Liver (tissue), 8 donors: ENCODE measurements at regions not wholly inside any gene's neighbourhood (a gene's known extent, or its start where the extent isn't known, plus 50 kb on each side); places are given as distances from the start of the nearest gene placed in this dataset.

ENCODE experiments used
- DNase-seq: peaks from one replicate; pipeline ENCODE4 v3.0.0-alpha.2; 2017; ENCODE audit warnings: low spot score
- H3K27ac ChIP-seq, 2 donors: one replicate each; pipeline ENCODE4 v1.7.0; 2013; ENCODE audit warnings: inconsistent platforms in 2 of 2, low read length in 2 of 2, control low read depth in 1 of 2, low read depth in 1 of 2, mild to moderate bottlenecking in 1 of 2
- H3K27me3 ChIP-seq, 4 donors: one replicate each; pipeline versions ENCODE4 v1.6.1 to v1.7.0; 2013; ENCODE audit warnings: low read length in 3 of 4, inconsistent platforms in 1 of 4, mild to moderate bottlenecking in 1 of 4, moderate library complexity in 1 of 4; ENCODE audit not compliant: control insufficient read depth in 4 of 4, insufficient read depth in 4 of 4
- H3K36me3 ChIP-seq, 4 donors: one replicate each; pipeline versions ENCODE4 v1.6.1 to v1.7.0; 2013; ENCODE audit warnings: low read length in 3 of 4, mild to moderate bottlenecking in 3 of 4, low read depth in 1 of 4, moderate library complexity in 1 of 4; ENCODE audit not compliant: control insufficient read depth in 4 of 4, insufficient read depth in 3 of 4
- H3K4me1 ChIP-seq, 4 donors: one replicate each; pipeline versions ENCODE4 v1.6.1 to v1.7.0; 2013; ENCODE audit warnings: low read length in 3 of 4, mild to moderate bottlenecking in 3 of 4, moderate library complexity in 1 of 4; ENCODE audit not compliant: control insufficient read depth in 4 of 4, insufficient read depth in 4 of 4
- H3K4me3 ChIP-seq, 3 donors: one replicate each; pipeline versions ENCODE4 v1.6.1 to v1.7.0; 2013; ENCODE audit warnings: low read length in 3 of 3, control low read depth in 1 of 3, low read depth in 1 of 3, mild to moderate bottlenecking in 1 of 3
- H3K9ac ChIP-seq, 2 donors: one replicate each; pipeline ENCODE4 v1.7.0; 2013; ENCODE audit warnings: low read length in 2 of 2, mild to moderate bottlenecking in 2 of 2, moderate library complexity in 2 of 2, control low read depth in 1 of 2, low read depth in 1 of 2
- H3K9me3 ChIP-seq, 4 donors: one replicate each; pipeline versions ENCODE4 v1.6.1 to v1.7.0; 2013; ENCODE audit warnings: low read length in 3 of 4; ENCODE audit not compliant: control insufficient read depth in 4 of 4
- CTCF ChIP-seq: fragments of 150-350 bp; IDR thresholded peaks from 2 replicates; pipeline ENCODE4 v1.5.1; 2017; ENCODE audit warnings: improper control_type of control experiment, low read depth, low read length; ENCODE audit not compliant: missing input control
- EGR1 ChIP-seq, 2 donors: IDR thresholded peaks; 2 replicates each; pipeline ENCODE4 v1.6.1; 2016 to 2018; ENCODE audit warnings: antibody characterized with exemption in 2 of 2, low read depth in 2 of 2
- FOXA1 ChIP-seq: IDR thresholded peaks from 2 replicates; pipeline ENCODE4 v1.6.1; 2016; ENCODE audit warnings: antibody characterized with exemption
- GABPA ChIP-seq, 2 donors: IDR thresholded peaks in 1 of 2; conservative IDR thresholded peaks in 1 of 2; 2 replicates each; pipeline ENCODE4 v1.6.1; 2016; ENCODE audit warnings: antibody characterized with exemption in 2 of 2, mild to moderate bottlenecking in 1 of 2, moderate library complexity in 1 of 2
- HNF4A ChIP-seq, 2 donors: conservative IDR thresholded peaks; 2 replicates each; pipeline ENCODE4 v1.6.1; 2016; ENCODE audit warnings: antibody characterized with exemption in 2 of 2, mild to moderate bottlenecking in 2 of 2
- HNF4G ChIP-seq: IDR thresholded peaks from 2 replicates; pipeline ENCODE4 v1.6.1; 2016; ENCODE audit warnings: antibody characterized with exemption
- JUND ChIP-seq, 2 donors: IDR thresholded peaks; 2 replicates each; pipeline ENCODE4 v1.6.1; 2016; ENCODE audit warnings: antibody characterized with exemption in 2 of 2
- RAD21 ChIP-seq, 2 donors: IDR thresholded peaks; 2 replicates each; pipeline ENCODE4 v1.6.1; 2016; ENCODE audit warnings: antibody characterized with exemption in 2 of 2, mild to moderate bottlenecking in 2 of 2
- RXRA ChIP-seq, 2 donors: IDR thresholded peaks; 2 replicates each; pipeline ENCODE4 v1.6.1; 2017 to 2018; ENCODE audit warnings: antibody characterized with exemption in 2 of 2, mild to moderate bottlenecking in 1 of 2
- SP1 ChIP-seq: IDR thresholded peaks from 2 replicates; pipeline ENCODE4 v1.6.1; 2018; ENCODE audit warnings: antibody characterized with exemption, mild to moderate bottlenecking
- TAF1 ChIP-seq: conservative IDR thresholded peaks from 2 replicates; pipeline ENCODE4 v1.6.1; 2016; ENCODE audit warnings: antibody characterized with exemption, mild to moderate bottlenecking
- ZBTB33 ChIP-seq: IDR thresholded peaks from 2 replicates; pipeline ENCODE4 v1.6.1; 2016; ENCODE audit warnings: antibody characterized with exemption
- WGBS: extraction: QIAGEN DNeasy Blood & Tissue Kit; methylation state at CpG from one replicate; pipeline ENCODE4 v1.1.7; 2013; 5-methylcytosine and 5-hydroxymethylcytosine counted together
- TF ChIP-seq, protein P1 (sequence below): IDR thresholded peaks from 2 replicates; pipeline ENCODE4 v1.6.1; 2016; ENCODE audit warnings: antibody characterized with exemption, mild to moderate bottlenecking
- TF ChIP-seq, protein P2 (sequence below): IDR thresholded peaks from 2 replicates; pipeline ENCODE4 v1.6.1; 2016; ENCODE audit warnings: antibody characterized with exemption
- donor health status: healthy.
- donor health status: healthy.
- donor health status: healthy.
- donor health status: healthy.
- donor health status: healthy.

- no peaks in the 10 kb centered on the region for H3K36me3 ChIP-seq
Observed at GRCh38 chr14:97367278-97367677, 570.1 kb downstream of the VRK1 start.

More at GRCh38 chr14:97367278-97367677, 570.1 kb downstream of the VRK1 start:
- Histone ChIP-seq H3K27ac (no peak overlapping the region), H3K4me3 (no peak overlapping the region), H3K4me1 (peaks cover 0 to 4% (median 0%) of the 10 kb centered on the region in 4 donors), H3K9me3 (peaks cover 0 to 3% (median 0%) of the 10 kb centered on the region in 4 donors), H3K9ac (no peak overlapping the region), H3K27me3 (no peaks in the 10 kb centered on the region)
- DNase-seq: no peak
- TF ChIP-seq TAF1: no peak
- TF ChIP-seq GABPA (IDR thresholded peaks at IDR 0.05 in 1 of 2, conservative IDR thresholded peaks at IDR 0.05 in 1 of 2): no peak
- TF ChIP-seq EGR1 (IDR thresholded peaks at IDR 0.05; ENCODE audit: low read depth in 2 of 2): no peak
- TF ChIP-seq JUND (IDR thresholded peaks at IDR 0.05): no peak
- no peak for TF ChIP-seq SP1
- no peak for TF ChIP-seq RAD21 (IDR thresholded peaks at IDR 0.05)
- TF ChIP-seq HNF4A (conservative IDR thresholded peaks at IDR 0.05): no peak
- no peak for TF ChIP-seq CTCF
- TF ChIP-seq FOXA1: no peak
- no peak for TF ChIP-seq HNF4G
- TF ChIP-seq RXRA (IDR thresholded peaks at IDR 0.05): no peak
- TF ChIP-seq, protein P1, sequence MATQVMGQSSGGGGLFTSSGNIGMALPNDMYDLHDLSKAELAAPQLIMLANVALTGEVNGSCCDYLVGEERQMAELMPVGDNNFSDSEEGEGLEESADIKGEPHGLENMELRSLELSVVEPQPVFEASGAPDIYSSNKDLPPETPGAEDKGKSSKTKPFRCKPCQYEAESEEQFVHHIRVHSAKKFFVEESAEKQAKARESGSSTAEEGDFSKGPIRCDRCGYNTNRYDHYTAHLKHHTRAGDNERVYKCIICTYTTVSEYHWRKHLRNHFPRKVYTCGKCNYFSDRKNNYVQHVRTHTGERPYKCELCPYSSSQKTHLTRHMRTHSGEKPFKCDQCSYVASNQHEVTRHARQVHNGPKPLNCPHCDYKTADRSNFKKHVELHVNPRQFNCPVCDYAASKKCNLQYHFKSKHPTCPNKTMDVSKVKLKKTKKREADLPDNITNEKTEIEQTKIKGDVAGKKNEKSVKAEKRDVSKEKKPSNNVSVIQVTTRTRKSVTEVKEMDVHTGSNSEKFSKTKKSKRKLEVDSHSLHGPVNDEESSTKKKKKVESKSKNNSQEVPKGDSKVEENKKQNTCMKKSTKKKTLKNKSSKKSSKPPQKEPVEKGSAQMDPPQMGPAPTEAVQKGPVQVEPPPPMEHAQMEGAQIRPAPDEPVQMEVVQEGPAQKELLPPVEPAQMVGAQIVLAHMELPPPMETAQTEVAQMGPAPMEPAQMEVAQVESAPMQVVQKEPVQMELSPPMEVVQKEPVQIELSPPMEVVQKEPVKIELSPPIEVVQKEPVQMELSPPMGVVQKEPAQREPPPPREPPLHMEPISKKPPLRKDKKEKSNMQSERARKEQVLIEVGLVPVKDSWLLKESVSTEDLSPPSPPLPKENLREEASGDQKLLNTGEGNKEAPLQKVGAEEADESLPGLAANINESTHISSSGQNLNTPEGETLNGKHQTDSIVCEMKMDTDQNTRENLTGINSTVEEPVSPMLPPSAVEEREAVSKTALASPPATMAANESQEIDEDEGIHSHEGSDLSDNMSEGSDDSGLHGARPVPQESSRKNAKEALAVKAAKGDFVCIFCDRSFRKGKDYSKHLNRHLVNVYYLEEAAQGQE: no peak
- TF ChIP-seq, protein P2, sequence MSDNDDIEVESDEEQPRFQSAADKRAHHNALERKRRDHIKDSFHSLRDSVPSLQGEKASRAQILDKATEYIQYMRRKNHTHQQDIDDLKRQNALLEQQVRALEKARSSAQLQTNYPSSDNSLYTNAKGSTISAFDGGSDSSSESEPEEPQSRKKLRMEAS: no peak
- no peak for TF ChIP-seq ZBTB33
- 75% methylated on average over 6 of the region's 6 CpGs for WGBS
